NCI-H226 (cell line): ENCODE measurements at regions not wholly inside any gene's neighbourhood (a gene's known extent, or its start where the extent isn't known, plus 50 kb on each side); places are given as distances from the start of the nearest gene placed in this dataset.
A peak's percentile ranks its signal among the peaks of the same experiment; 100 is the strongest.

Experiments used
- DNase-seq: peaks from one replicate; pipeline ENCODE4 v3.0.0-alpha.2; 2015

DNA sequence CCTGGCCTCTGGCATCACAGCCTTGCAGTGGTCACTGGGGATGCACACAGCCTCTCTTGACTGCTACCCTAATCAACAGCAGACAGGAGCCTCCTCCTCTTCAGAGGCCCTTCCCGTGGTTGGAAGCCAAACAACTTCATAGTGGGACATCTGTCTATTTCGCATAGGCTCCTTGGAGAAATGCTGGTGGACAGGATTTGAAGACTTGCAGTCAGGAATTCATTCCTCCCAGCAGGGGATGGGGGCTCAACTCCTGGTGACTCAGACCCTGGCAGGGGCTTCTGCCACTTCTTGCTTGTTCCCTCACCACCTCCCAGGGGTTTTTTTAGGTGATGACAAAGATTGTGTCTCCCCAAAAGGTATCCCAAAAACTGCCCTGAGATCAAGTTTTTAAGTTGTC is 191.7 kb upstream of the CAMK1G start:
- DNase-seq = no peak

DNA sequence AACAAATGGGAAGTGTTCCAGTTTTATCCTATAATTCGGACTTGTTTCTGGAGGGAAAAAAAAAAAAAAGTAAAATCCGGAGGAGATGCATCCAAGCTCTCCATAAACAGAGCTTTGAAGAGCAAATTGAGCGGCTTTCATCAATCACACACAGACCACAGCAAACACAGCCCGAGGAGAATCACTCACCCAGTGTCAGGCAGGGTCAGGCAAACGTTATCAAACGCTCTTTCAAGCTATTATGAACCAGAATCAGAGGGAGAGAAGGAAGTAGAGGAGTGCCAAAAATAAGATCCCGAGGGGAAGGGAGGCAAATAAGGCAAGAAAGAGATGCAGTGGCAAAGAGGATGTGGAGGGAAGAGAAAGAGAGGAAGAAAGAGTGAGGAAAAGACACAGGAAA is 188.3 kb upstream of the CAMK1G start:
- DNase-seq = peak; percentile 24

DNA sequence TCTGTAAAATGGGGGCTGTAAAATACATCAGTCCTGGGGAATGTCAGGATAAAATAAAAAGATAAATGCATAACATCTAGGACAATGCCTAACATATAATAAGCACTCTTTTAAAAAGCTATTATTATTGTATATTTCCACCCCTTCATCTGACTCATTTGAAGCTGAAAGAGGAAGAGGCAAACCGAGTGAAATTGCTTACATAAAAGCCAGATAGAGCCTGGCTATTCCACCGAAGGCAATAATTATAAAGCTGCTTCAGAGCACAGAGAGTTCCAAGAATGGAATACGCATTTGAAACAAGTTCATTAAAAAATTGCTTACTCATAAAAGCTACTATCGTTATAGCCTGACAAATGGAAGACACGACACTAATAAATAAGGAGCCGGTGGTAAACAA is 186.1 kb upstream of the CAMK1G start:
- no peak for DNase-seq

DNA sequence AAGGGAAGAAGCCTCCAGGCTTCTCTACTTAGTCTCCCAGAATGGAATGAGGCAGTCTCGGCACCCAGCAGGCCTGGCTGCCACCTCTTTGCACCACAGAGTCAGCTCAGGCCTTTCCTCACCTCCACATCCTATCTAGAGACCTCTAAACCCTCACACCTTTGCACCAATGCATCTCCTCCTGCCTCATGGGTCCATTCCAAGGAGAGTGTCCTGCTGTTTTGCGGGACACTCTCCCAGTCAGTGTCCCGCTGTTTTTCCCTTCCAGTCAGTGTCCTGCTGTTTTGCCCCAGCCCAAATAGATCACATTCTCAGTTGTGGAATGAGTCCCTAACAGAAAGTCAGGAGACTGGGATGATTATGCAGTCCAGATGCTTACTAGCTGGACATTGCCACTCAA is 185.6 kb upstream of the CAMK1G start:
- no peak for DNase-seq

DNA sequence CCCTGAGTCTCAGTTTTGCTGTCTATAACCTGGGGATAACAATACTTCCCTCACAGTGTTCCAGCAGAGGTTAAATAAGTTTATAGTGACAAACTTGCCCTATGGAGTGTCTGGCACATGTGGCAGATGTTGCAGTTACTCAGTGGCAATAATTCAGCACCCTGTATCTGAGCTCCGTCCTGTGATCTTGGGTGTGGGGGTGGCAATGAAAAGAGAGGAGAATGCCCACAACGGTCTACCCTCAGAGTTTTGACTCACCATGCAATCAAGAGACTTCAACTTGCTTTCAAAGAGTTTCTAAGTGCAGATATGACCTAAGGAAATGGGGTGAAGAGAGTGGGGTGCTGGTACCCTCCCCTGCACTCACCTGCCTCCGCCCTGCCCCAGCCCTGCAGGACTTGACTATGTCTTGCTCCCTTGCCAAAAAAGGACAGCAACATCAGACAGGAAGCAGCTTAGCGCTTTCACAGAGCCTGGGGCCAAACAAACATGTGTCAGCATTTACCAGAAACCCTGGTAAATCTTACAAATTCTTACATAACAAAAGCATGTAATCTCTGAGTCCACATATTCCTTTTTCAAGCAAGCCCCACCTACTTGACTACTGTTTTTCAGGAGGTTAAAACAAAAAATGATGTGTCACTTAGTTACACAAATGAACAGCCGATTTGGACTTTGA is 185.1 kb upstream of the CAMK1G start:
- DNase-seq = peak; percentile 82

DNA sequence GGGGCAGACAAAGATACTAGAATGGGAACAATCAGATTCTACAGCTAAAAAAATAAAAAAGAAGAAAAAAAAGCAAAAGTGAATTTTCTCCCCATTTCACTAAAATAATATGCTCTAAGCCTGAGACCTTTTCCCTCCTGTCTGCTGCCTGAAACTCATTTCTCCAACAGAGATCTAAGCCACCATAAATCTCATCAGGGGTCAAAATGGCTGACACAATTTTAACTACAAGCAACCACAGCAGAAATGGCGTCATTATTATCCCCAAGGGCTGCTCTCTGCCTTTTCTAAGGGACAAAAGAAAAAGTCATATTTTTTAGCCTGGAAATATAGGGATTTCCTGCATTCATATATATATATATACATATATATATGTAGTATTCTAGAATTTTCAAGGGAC is 183.7 kb upstream of the CAMK1G start:
- DNase-seq = no peak

DNA sequence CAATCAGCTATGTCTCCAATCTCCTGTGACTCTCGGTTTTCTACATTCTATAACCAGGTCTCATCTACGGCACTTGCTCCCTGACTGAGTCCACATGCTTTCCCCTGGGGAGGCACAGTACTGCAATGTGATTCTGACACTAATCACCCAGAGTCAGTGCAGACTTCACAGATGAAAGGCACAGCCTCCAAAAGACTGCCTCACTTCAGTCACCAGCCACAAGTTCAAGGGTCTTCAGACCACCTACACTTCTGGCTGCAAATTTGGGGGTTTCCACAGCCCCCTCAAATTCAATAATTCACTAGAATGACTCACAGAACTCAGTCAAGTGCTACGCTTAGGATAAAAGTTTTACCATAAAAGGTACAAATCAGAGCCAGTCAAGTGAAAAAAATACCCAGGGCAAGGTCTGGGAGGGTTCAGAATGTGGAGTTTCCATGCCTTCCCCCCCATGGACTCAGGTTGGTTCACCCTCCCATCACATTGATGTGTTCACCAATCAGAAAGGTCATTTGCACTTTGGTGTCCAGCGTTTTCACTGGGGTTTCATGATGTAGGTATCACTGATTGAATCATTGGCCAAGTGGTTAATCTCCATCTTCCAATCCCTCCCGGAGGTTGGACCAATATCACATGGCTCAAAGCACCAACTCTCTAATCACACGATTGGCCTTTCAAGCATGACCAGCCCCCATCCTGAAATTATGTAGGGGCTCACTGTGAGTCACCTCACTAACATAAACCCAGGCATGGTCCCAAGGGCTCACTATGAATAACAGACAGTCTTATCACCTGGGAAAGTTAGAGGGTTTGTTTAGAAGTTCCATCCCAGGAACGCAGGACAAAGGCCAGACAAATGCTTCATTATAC is 182.9 kb upstream of the CAMK1G start:
- no peak for DNase-seq

DNA sequence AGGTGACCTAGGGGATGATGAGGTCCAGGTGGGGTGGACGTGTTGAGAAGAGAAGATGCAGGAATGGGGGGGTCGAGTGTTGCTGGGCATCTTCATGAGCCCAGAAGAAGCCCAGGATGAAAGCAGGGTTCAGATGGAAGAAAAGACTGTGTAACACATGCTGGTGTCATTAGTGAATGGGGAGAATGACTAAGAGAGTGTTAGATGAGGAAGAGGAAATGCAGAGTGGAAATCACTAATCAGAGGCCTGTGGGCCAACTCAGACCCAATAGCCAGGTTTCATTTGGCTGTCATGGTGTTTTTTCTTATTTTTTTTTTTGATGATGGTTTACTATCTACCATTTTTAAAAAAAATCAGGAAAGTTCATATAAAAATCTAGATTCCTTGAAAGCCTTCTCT is 180.8 kb upstream of the CAMK1G start:
- DNase-seq = no peak

DNA sequence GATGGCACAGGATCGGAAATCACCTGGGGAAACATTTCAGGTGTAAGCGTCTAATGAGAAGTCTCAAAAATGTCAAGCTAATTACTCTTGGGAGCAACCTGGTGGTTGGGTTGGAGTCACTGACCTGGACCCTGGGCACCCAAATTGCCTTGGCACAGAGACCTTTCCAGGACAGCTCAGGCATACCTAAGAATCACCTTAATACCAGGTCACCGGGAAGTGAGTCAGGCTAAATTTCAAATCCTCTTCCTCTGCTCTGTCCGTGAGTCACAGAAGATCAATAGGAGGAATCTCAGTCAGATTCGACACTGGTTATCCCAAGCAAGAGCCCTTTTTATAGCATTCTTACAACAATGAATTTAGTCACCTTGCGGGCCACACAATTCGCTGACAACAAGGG is 179.6 kb upstream of the CAMK1G start:
- no peak for DNase-seq

DNA sequence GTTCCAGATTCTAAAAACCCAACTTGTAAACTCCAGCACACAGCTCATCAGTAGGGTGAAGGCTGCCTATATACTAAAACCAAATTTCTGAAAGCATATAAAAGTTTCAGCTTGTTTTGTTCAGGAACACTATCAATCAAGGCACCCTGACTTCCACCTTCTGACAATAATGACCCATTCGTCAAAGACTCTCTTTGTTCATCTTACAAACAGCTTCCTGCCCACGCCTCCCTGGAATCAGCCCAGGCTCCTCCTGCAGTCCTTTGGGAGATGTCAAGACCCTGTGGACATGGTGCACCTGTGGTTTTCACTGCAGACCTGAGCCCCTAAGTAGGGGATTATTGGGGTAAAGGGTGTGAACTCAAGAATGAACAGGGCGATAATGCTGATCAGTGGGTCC is 178.9 kb upstream of the CAMK1G start:
- DNase-seq = no peak

DNA sequence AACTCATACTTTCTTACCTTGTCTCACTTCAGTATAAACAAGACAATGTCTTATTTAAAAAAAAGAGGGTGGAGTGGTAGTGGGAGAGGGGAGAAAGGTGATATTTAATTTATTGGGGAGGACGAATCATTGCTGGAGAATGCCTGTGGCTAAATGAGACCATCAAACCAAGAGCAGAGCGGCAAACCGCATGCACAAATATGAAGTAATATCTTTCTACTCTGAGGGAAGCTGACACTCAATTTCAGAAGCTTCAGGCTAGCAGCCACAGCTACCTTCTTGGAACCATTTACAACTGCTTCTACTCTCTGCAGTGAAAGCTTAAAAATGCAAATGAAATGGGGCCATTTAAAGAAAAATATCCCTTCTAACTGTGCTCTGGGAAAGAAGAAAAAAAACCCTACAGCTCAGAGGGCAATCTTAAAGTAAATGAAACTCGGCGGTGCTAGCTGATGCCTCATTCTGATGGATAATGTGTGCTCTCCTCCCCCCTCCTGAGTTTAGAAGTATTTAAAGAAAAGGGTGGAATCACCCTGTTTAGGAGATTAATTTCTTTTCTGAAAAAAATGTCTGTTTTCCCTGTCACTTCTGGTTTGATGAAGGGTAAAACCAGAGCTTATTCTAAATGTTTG is 178.2 kb upstream of the CAMK1G start:
- DNase-seq = peak; percentile 62

DNA sequence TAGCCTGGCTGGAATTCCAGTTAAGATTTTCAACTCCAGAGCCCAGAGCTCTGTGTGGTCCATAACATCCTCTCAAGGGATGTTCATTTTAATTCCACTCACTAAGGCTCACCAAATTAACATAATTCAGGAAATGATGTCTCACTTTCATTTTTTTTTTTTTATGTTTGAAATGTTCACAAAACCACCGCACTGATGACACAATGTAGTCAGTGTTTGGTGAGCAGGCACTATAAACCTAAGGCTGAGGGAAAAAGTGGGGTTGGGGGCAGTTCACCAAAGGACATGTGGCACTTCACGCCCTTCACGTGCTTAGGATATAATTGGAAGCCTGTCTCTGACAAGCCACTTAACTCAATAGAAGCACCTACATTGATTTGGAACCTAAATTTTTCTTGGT is 177.3 kb upstream of the CAMK1G start:
- DNase-seq = no peak

DNA sequence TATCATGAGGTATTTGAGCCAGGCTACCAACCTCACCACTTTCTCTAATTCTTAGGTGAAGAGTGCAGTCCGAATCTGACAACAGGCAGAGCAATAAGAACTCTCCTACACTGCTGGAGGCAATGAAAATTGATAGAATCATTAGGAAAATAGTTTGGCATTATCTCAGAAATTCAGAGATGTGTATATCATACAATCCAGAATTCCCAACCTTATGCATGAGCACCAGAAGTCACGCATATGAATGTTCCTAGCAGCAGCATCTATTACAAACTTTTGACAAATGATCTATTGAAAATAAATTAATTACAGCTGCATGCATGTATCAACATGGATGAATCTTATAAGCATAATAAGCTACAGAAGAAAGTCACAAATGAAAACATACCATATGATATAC is 176.9 kb upstream of the CAMK1G start:
- DNase-seq = no peak

DNA sequence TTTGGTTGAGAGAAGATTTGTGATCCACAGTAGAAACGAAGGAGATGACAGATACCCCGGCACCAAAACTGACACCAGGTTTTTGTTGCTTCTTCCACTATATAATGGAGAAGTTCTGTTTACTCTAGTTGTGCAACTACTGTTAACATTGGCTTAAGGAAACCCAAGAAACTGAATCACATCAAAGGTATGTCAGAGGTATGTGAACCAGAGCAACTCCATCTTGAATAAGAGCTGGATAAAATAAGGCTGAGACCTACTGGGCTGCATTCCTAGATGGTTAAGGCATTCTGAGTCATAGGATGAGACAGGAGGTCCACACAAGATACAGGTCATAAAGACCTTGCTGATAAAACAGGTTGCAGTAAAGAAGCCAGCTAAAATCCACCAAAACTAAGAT is 173.7 kb upstream of the CAMK1G start:
- peak; percentile 84 for DNase-seq

DNA sequence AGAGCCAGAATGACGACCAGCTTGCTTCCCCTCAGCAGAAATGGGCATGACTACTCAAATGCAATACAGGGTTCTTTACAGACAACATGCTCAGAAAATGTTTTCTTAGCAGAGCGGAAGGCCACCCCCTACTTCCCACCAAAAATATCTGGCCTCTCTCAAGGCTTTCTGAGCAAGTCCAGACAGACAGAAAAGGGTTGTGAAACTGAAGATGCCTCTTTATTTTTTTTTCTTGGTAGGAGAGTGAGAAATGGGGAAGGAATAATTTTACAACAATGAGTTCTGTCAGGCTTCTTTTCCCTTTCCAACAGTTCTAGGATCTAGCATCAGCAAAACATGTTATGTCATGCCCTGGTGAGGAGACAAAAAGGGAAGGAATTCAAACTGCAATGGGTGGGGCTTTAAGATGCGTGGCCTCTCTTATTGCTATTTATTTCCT is 172.0 kb upstream of the CAMK1G start:
- no peak for DNase-seq

DNA sequence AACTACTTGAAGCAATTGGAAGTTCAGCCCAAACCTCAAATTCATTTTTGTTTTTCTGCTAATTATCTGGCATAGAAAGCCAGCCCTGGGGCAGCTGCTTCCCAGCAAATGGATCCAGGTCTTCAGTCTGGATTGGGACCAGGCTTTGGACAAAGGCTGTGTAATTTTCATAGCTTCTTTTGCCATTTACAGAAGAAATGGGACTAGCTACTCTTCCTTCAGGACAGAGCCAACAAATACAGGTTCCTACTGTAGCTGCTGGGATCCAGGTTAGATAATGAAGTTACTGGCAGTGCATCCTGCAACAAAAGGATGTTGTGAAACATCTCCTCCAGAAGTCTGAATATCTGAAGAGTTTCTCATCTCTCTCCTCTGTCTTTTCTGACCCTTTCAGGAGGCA is 171.5 kb upstream of the CAMK1G start:
- peak; percentile 60 for DNase-seq

DNA sequence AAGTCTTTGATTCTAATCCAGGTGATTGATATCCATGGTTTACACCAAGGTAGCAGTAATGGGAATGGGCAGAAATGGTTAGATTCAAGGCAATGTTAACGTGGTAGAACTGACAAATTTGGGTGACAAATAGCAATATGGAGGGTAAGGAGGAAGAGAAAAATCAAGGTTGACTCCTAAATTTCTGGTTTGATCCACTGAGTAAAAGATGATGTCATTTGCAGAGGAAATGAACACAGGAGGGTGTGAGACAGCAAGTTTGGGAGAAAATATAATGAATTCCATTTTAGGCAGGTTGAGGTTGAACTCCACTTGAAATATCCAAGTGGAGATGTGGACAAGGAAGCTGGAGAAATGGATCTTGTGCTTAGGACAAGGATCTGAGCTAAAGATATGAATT is 170.9 kb upstream of the CAMK1G start:
- DNase-seq = no peak

DNA sequence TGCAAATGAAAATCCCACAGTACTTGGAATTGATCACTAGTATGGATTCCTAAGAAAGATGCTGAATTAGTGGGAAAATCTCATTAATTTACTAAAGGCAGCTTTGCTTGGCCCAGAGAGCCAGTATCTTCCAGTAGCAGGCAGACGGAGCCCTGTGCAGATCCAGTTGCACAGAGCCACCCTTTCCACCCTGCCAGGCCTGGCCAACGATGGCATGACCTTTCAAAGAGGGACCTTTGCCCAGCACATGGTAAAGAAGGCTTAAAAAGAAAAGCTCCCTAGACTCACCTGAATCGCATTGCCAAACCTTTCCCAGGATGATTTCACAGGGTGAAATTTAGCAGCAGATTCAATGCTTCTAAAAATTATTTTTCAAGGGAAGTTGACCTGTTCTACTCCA is 170.5 kb upstream of the CAMK1G start:
- no peak for DNase-seq

DNA sequence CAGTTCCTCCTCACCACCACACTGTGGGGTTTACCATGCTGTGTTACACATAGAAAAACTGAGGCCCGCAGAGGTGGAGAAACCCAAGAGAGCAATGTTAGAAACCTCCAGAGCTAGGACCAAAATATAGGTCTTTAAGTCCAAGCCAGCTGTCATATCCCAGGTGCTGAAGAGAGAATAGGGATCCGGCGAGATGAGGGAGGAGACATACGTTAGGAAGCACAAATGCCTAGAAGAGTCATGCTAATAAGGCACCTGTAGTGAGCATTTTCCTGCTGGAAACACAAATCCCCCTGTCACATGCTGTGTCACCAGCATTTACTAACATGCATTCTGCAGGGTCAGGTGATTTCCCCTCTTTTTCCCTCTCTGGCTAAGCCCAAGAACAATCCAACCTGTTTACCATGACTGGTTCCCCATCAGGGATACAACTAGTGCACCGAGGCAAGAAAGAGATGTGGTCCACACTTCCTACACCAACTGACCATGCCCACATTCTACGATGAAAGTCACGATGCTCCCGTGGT is 168.6 kb upstream of the CAMK1G start:
- no peak for DNase-seq

DNA sequence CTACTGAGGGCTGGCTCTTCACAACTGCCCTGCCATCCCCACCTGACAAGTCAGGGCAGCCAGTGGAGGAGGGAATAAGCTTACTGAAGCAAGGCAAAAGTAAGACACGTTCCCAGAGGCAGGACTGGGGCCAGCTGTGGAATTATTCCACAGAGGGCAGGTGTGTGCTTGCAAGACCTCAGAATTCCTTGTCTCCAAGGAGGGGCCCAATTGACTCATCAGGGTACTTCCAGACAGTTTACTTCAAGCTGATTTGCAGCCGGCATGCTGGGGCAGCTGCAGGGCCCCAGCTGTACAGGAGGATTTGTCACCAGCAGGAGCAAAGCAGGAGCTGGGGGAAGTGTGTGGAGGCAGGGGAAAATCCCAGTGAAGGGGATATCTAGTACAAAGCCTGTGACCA is 167.5 kb upstream of the CAMK1G start:
- DNase-seq = no peak

DNA sequence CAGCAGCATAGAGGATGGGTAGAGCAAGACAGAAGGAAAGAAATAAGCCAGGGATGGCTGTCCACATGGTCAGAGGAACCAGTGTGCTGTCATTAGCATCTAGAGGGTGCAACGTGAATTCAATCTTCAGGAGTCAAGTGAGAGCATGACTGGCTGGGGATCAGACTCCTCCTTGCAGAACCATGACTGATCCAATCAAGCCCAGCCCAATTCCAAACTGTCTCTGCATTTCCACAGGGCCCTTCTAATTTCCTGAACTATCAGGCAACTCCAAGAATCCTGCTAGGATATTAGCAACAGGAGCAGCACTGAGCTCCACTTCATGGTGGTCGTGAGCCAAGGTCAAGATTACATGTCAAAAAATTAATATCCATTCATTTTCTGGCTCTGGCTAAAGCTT is 166.8 kb upstream of the CAMK1G start:
- no peak for DNase-seq

DNA sequence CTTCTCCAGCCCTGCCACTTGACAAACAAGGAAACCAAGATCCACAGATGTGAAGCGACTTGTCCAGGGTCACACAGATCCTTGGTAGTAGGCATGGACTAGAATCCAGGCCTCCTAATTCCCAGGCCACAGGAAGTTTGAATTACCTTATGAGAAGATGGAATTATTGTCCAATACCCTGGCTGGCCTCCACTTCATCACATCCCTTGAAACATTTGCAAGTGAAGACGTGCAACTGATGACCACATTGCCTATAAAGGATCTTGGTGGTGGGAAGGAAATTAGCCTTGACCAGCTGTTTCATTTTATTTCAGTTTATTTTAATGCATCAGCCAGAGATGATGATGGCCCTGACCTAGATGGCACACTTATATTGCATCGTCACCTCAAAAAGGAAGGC is 165.8 kb upstream of the CAMK1G start:
- no peak for DNase-seq

DNA sequence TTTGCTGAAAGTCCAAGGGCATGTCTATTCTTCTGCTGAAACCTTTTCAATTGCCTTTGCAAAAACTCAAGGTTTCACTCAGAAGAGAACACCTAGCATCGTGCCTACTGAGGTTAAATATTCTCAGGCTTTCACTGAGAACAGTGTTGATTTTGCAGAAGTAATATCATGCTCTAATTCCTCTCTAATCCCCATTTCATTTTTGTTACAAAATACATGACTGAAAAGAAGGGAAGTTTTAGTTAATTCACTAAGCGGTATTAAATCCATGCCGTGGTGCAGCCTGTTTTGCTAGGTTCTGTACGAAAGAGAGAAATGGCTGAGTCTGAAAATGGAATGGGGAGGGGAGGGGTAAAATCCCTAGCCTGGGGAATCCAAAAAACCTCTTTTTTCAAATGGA is 163.2 kb upstream of the CAMK1G start:
- no peak for DNase-seq

DNA sequence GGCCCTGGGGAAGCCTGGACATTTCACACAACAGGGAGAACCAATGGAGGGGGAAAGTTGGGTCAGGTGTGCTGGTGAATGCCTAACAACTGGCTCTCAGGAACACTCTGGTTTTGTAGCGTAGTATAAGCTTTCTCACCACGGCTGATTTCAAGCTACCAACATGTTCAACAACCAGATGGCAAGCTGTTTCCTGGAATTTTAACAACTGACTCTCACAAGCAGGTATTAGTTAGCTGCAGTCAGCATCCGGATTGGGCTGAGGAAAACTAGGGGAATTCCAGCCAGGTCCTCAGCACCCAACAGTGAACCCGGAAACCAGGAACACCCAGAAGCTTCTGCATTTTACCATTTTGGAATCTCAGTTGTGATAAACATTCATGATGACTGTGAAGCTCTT is 162.3 kb upstream of the CAMK1G start:
- DNase-seq = no peak
